ENCODE measurements at regions not wholly inside any gene's neighbourhood (a gene's known extent, or its start where the extent isn't known, plus 50 kb on each side); places are given as distances from the start of the nearest gene placed in this dataset.

DNA sequence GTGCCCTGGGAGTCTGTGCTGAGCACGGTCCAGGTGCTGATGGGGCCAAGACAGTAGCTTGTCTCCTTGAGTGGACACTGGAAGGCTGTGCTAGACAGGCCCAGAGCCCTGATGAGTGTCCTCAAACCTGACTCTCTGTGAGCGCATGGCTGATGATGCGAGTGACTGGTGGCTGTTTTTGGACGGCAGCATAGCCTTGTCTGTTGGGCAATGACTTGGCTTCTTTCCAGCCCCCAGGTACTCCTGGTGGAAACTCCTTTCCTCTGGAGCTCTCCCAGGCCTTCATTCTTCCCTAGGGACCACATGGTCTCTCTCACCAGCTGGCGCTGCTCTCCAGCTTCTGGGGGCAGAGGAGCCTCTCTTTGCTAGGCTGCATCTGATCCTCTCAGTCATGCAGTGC is 207.6 kb upstream of the SMIM21 start:
- no peaks in the 10 kb centered on the region for H3K9me3 Mint-ChIP-seq
- peaks cover 24 to 39% of the 10 kb centered on the region in 2 donors for H3K27me3 Mint-ChIP-seq
- H3K27ac Mint-ChIP-seq: no peak overlapping the region
- H3K4me1 Mint-ChIP-seq (ENCODE audit: low read depth in 2 of 2): no peaks in the 10 kb centered on the region
- no peak overlapping the region for H3K4me3 Mint-ChIP-seq
- no peaks in the 10 kb centered on the region for H3K36me3 Mint-ChIP-seq (ENCODE audit: insufficient read depth)
- DNase-seq (no peak), ATAC-seq (replicated peaks) (no peak)

DNA sequence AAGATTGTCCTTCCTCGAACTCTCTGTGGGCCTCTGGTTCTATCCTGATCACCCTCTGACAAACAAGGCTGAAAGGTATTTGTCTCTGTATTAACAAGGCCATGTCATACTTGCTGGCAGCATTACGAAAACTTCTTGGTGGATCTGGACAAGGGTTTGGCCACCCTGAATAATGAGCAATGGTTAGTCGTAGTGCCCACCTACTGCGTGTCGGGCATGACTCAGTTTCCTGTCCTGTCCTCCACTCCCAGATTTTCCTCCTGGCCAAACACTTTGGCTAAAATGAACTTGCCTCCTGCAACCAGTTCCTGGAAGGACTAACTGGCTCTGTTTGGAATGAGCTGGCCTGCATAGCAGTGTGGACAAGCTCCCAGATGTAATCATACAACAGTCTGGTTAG is 198.5 kb upstream of the SMIM21 start:
- Mint-ChIP-seq H3K36me3 (ENCODE audit: insufficient read depth) (peaks cover 2% of the 10 kb centered on the region), H3K9me3 (peaks cover 0 to under 1% of the 10 kb centered on the region in 2 donors), H3K27ac (no peak overlapping the region), H3K4me1 (ENCODE audit: low read depth in 2 of 2) (no peaks in the 10 kb centered on the region), H3K4me3 (no peak overlapping the region), H3K27me3 (peaks cover 2% of the 10 kb centered on the region in 2 donors)
- no peak for DNase-seq
- ATAC-seq (replicated peaks): no peak

DNA sequence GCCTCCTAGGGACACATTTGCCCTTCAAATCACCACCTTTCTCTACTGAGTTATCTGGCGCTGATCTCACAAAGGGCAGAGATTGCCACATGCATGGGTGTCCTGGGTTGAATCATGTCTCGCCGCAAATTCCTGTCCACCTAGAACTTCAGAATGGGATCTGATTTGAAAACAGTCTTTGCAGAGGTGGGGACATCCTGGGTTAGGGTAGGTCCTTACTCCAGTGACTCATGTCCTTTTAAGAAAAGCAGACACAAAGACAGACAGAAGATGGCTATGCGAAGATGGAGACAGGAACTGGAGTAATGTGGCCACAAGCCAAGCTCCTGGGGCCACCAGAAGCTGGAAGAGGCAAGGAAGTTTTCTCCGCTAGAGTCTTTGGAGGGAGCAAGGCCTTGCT is 197.4 kb upstream of the SMIM21 start:
- no peak for ATAC-seq (replicated peaks)
- peaks cover 0 to 7% of the 10 kb centered on the region in 2 donors for H3K27me3 Mint-ChIP-seq
- H3K9me3 Mint-ChIP-seq: peaks cover 0 to 7% of the 10 kb centered on the region in 2 donors
- no peak for DNase-seq
- no peaks in the 10 kb centered on the region for H3K4me1 Mint-ChIP-seq (ENCODE audit: low read depth in 2 of 2)
- peaks cover 2% of the 10 kb centered on the region for H3K36me3 Mint-ChIP-seq (ENCODE audit: insufficient read depth)
- H3K27ac Mint-ChIP-seq: no peak overlapping the region
- H3K4me3 Mint-ChIP-seq: no peak overlapping the region

DNA sequence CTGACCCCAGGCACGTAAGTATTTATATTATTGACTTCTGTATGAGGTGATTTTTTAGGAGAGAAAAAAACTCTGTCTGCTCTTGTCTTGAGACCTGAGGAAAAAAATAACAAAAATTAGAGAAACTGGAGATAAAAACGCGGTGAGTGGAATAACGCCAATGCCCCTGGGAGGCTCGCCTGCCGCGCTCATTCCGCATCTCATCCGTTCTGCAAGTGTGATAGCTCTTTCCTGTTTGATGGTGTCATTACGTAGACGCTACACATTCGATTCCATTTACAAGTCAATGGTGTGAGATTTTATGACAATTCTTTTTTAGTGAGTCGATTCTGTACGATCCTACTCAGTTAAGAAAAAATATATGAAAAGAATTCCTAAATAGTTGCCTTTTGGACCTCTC is 194.3 kb upstream of the SMIM21 start:
- DNase-seq: no peak
- no peak for ATAC-seq (replicated peaks)
- Mint-ChIP-seq H3K4me1 (ENCODE audit: low read depth in 2 of 2) (no peaks in the 10 kb centered on the region), H3K9me3 (peaks cover 0 to 7% of the 10 kb centered on the region in 2 donors), H3K36me3 (ENCODE audit: insufficient read depth) (peaks cover 5% of the 10 kb centered on the region), H3K27me3 (peaks cover 0 to 20% of the 10 kb centered on the region in 2 donors), H3K4me3 (no peak overlapping the region), H3K27ac (no peak overlapping the region)

DNA sequence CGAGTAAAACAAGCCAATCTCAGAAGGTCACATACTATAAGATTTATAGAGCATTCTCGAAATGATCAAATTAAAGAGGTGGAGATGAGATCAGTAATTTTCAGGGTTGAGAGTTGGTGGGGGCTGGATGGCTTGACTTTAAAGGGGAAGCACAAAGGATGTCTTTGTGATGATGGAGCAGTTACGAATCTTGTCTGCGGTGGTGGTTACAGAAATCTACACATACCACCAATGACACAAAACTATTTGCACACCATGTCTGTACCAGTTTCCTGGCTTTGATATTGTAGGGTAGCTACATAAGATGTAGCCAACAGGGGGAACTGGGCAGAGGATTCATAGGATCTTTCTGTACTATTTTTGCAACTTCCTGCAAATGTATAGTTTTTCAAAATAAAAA is 190.6 kb upstream of the SMIM21 start:
- Mint-ChIP-seq H3K4me1 (ENCODE audit: low read depth in 2 of 2) (no peaks in the 10 kb centered on the region), H3K9me3 (peaks cover 0 to 7% of the 10 kb centered on the region in 2 donors), H3K4me3 (no peak overlapping the region), H3K27me3 (peaks cover 11 to 30% of the 10 kb centered on the region in 2 donors), H3K27ac (no peak overlapping the region), H3K36me3 (ENCODE audit: insufficient read depth) (peaks cover 6% of the 10 kb centered on the region)
- ATAC-seq (replicated peaks) (no peak), DNase-seq (no peak)

DNA sequence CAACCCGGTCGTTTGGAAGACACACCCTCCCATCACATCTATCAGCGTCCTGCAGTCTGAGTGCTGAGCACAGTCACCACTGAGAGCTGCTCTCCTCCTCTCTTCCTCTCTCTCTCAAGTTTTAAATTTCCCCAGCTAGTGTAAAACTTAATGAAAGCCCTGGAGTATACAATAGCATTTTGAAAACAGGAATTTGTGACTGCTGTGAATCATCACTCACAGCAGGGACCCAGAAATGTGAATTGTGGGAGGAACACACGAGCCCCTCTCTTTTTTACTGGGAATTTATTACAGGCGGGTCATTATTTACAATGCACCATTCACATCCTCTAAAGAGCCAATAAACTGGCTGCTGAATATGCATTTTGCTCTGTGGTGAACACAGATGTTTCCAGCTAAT is 185.0 kb upstream of the SMIM21 start:
- Mint-ChIP-seq H3K9me3 (peaks cover 0 to 2% of the 10 kb centered on the region in 2 donors), H3K27ac (no peak overlapping the region), H3K4me3 (no peak overlapping the region), H3K36me3 (ENCODE audit: insufficient read depth) (peaks cover 6% of the 10 kb centered on the region), H3K4me1 (ENCODE audit: low read depth in 2 of 2) (no peaks in the 10 kb centered on the region), H3K27me3 (peaks cover 18 to 31% of the 10 kb centered on the region in 2 donors)
- ATAC-seq (replicated peaks) (no peak), DNase-seq (no peak)

DNA sequence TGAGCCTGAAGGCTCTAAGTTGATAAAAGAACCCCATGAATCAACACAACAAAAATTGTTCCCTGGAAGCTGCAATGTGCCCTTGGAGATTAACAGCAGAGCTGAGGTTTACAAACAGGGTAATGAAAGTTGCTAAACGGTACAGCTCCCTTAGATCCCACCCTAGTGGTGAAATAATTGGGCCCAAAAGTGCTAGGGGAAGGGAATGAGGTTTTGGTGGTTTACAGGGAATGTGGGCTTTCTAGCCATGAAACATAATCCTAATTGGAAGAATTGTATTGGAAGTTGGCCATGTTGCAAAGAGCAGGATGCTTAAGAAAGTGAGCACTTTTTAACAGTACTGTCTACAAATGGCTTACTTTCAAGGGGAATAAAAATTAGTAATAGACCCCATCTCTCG is 180.2 kb upstream of the SMIM21 start:
- Mint-ChIP-seq H3K36me3 (ENCODE audit: insufficient read depth) (no peaks in the 10 kb centered on the region), H3K27ac (no peak overlapping the region), H3K4me1 (ENCODE audit: low read depth in 2 of 2) (no peaks in the 10 kb centered on the region), H3K4me3 (no peak overlapping the region), H3K27me3 (peaks cover 7 to 13% of the 10 kb centered on the region in 2 donors), H3K9me3 (peaks cover 0 to 2% of the 10 kb centered on the region in 2 donors)
- DNase-seq (no peak), ATAC-seq (replicated peaks) (no peak)

DNA sequence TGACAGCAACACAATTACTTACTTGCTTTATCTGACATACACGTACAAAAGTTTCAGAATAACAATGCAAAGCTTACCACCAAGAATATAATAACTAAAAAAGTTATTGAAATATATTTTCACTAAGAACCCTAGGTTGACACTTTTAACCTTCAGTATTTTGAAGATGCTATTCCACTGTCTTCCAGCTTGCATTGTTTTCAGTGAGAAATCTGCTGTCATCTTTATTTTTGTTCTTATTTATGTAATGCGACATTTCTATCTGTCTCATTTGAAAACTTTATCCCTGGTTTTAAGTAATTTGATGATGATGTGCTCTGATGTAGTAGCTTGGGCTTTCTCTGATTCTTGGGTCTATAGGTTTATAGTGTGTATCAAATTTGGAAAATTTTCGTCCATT is 165.0 kb upstream of the SMIM21 start:
- no peak for DNase-seq
- H3K36me3 Mint-ChIP-seq (ENCODE audit: insufficient read depth): no peaks in the 10 kb centered on the region
- no peak overlapping the region for H3K27ac Mint-ChIP-seq
- H3K9me3 Mint-ChIP-seq: peaks cover 7 to 9% of the 10 kb centered on the region in 2 donors
- no peak overlapping the region for H3K4me3 Mint-ChIP-seq
- H3K4me1 Mint-ChIP-seq (ENCODE audit: low read depth in 2 of 2): no peaks in the 10 kb centered on the region
- ATAC-seq (replicated peaks): no peak
- H3K27me3 Mint-ChIP-seq: peaks cover 0 to 12% of the 10 kb centered on the region in 2 donors

DNA sequence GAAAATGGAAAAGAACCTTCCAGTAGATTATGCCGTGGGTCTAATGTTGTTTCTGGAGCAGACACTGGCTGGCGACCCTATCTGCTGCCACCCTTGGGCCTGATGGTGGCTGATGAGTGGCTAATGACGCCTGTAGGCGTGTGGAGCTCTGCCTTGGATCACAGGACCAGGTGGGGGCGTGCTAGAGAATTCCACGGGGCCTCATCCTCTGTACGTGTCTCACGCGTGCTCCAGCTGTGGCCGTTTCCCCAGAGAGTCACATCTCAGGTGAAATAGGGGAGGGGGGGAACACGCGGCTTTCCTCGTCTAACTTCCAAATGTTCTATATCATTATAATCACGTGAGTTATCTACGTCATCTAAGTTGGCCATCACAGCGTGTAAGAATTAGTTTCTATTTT is 160.9 kb upstream of the SMIM21 start:
- DNase-seq: no peak
- H3K36me3 Mint-ChIP-seq (ENCODE audit: insufficient read depth): no peaks in the 10 kb centered on the region
- H3K4me1 Mint-ChIP-seq (ENCODE audit: low read depth in 2 of 2): no peaks in the 10 kb centered on the region
- peaks cover 10 to 21% of the 10 kb centered on the region in 2 donors for H3K27me3 Mint-ChIP-seq
- peaks cover under 1 to 2% of the 10 kb centered on the region in 2 donors for H3K9me3 Mint-ChIP-seq
- ATAC-seq (replicated peaks): no peak
- H3K4me3 Mint-ChIP-seq: no peak overlapping the region
- no peak overlapping the region for H3K27ac Mint-ChIP-seq

DNA sequence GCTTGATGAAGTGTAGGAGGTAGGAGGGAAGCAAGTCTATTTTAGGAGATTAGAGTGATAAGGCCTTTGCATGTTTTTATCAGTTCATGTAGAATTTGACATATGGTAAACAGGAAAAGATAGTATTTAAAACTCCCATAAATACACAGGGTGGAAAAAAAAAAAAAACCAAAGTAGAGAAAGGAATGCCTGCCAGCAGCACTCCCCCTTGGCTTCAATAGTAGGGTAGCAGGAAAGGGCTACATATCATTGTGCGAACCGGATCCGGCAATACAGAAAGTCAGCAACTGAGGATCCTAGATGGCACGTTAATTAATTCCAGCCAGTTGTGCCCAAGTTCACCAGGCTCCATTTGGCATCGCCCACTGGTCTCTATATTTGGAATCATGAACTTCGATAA is 159.6 kb upstream of the SMIM21 start:
- Mint-ChIP-seq H3K4me1 (ENCODE audit: low read depth in 2 of 2) (no peaks in the 10 kb centered on the region), H3K27ac (no peak overlapping the region), H3K36me3 (ENCODE audit: insufficient read depth) (no peaks in the 10 kb centered on the region), H3K27me3 (peaks cover 15 to 21% of the 10 kb centered on the region in 2 donors), H3K9me3 (no peaks in the 10 kb centered on the region), H3K4me3 (no peak overlapping the region)
- ATAC-seq (replicated peaks) (no peak), DNase-seq (no peak)

DNA sequence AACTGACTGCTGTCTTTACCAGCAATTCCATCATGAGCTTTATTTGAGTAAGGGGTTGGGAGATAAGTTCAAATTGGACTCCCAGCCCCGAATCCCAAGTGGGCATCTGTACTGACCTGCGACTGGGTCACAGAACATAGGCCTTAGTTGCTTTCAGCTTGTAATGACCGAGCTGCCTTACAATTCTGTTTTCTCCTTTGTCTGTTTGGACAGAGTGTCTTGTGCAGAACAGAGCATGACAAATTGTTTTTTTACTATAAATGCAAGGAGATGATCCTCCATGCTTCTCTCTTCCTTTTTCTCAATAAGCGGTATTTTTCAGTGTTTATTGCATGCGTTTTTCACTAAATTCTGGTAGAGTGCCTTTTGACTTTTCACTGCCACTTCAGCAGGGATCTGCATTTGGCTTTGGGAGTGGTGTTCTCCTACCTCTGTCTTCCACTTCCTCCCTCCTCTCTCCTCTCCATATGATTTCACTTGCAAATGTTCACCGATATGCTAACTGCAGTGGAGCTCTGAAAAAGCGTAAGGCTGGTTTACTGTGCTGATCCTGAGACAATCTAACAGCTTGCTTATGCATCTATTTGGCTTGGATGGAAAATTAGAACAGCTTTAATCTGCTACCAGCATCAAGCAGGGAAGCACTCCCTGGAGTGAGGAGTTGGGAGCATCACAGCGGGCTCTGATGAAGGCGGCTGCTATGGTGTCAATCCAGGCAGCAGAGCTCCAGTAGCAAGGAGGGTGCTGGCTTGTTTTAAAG is 158.8 kb upstream of the SMIM21 start:
- no peaks in the 10 kb centered on the region for H3K9me3 Mint-ChIP-seq
- no peak overlapping the region for H3K4me3 Mint-ChIP-seq
- ATAC-seq (replicated peaks) (no peak), DNase-seq (no peak)
- peaks cover 15 to 21% of the 10 kb centered on the region in 2 donors for H3K27me3 Mint-ChIP-seq
- no peak overlapping the region for H3K27ac Mint-ChIP-seq
- H3K36me3 Mint-ChIP-seq (ENCODE audit: insufficient read depth): no peaks in the 10 kb centered on the region
- H3K4me1 Mint-ChIP-seq (ENCODE audit: low read depth in 2 of 2): no peaks in the 10 kb centered on the region

DNA sequence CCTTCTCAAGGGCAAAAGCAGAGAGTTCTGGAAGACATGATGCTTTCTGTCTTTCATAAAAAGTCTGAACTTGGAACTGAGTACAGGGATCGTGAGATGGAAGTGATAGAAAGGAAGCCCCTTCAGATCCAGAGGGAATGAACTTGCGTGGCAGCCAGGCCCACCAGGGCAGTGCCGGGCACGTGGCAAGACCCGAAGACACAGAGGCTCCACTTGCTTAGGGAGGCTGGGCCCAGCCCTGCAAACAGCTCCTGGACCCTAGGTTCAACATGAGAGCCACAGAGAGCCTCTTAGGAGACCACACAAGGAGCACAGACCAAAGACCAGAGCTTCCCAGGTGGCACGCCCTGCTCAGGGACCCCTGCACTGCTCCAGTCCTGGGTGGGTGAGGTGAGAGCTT is 155.4 kb upstream of the SMIM21 start:
- Mint-ChIP-seq H3K36me3 (ENCODE audit: insufficient read depth) (no peaks in the 10 kb centered on the region), H3K27me3 (peaks cover 15 to 26% of the 10 kb centered on the region in 2 donors), H3K4me3 (no peak overlapping the region), H3K9me3 (no peaks in the 10 kb centered on the region), H3K27ac (no peak overlapping the region), H3K4me1 (ENCODE audit: low read depth in 2 of 2) (no peaks in the 10 kb centered on the region)
- ATAC-seq (replicated peaks) (no peak), DNase-seq (no peak)

DNA sequence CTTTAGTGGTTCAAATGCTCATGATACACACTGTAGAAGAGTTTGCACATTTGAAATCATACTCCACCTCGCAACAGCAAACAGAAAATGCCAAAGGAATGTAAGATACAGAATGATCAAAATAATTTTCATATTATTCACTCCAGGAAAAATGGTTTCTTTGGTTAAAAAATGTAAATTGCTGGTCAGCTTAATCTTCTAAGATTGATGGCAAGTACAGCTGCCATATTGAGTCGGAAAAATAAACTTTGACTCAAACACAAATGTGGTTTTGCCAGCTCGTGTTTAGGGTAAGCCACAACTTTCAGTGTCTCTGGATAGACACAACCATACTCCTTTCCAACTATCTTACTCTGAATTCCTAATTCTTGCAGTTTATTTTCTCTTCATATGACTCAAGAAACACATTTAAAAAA is 154.9 kb upstream of the SMIM21 start:
- no peaks in the 10 kb centered on the region for H3K9me3 Mint-ChIP-seq
- H3K27ac Mint-ChIP-seq: no peak overlapping the region
- H3K27me3 Mint-ChIP-seq: peaks cover 15 to 30% of the 10 kb centered on the region in 2 donors
- no peak for DNase-seq
- H3K4me1 Mint-ChIP-seq (ENCODE audit: low read depth in 2 of 2): no peaks in the 10 kb centered on the region
- H3K4me3 Mint-ChIP-seq: no peak overlapping the region
- no peak for ATAC-seq (replicated peaks)
- no peaks in the 10 kb centered on the region for H3K36me3 Mint-ChIP-seq (ENCODE audit: insufficient read depth)

DNA sequence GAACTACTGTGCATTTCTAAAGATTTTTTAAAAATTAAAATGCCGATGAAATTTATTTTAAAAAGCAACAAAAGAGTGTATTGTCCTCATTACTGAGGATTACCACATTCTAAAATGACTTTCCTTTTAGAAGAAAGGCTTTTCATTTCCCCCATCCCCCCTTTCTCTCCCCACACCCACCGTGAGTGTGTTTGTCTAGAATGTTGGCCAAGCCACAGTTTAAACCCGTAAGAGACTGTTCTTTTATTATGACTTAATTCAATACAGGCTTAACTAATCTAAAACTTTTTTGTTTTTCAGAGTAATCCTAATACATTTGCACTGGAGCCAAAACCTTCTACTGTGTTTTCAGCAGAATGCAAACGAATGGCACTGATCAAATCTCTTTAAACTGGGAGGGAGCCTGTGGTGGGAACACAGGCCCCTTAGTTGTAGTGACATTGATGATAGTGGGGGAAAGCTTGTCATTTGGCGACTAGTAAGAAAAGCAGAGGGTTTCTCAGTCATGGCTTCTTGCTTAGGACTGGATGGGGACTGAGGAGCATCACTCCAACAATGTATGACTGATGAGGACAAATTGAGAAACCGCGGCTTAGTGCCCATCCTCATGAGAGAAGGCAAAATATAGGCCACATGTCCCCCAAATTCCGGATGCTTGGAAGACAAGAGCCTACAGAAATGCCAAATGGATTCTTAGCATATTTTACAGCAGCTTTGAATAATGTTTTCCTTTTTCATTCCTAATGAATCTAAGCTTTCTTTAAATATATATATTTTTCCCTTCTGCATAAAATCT is 154.0 kb upstream of the SMIM21 start:
- ATAC-seq (replicated peaks): no peak
- Mint-ChIP-seq H3K9me3 (no peaks in the 10 kb centered on the region), H3K4me1 (ENCODE audit: low read depth in 2 of 2) (no peaks in the 10 kb centered on the region), H3K27ac (no peak overlapping the region), H3K27me3 (peaks cover 15 to 30% of the 10 kb centered on the region in 2 donors), H3K36me3 (ENCODE audit: insufficient read depth) (no peaks in the 10 kb centered on the region), H3K4me3 (no peak overlapping the region)
- DNase-seq: no peak

All from effector memory CD8-positive, alpha-beta T cell (primary cell).